NCI-H2171 treated with DMSO at 0.1 percent for 48 hours (cell line): ENCODE measurements at regions not wholly inside any gene's neighbourhood (a gene's known extent, or its start where the extent isn't known, plus 50 kb on each side); places are given as distances from the start of the nearest gene placed in this dataset.

ENCODE experiments used
- DNase-seq: peaks from one replicate; lab custom pipeline; 2025; lab: John Stamatoyannopoulos, UW

- DNase-seq, result no peak
Measured at GRCh38 chr6:11358904-11359830, 126.7 kb upstream of the NEDD9 start.

- no peak for DNase-seq
Measured at GRCh38 chr6:11357285-11357684, 124.8 kb upstream of the NEDD9 start.

- no peak for DNase-seq
Measured at GRCh38 chr6:11356404-11357155, 124.1 kb upstream of the NEDD9 start.

GRCh38 chr6:11353921-11354389 is 121.5 kb upstream of the NEDD9 start:
- DNase-seq, result no peak

- DNase-seq, result no peak
Measured at GRCh38 chr6:11350294-11350693, 117.8 kb upstream of the NEDD9 start.

- DNase-seq, result no peak
Measured at GRCh38 chr6:11349880-11350279, 117.4 kb upstream of the NEDD9 start.

GRCh38 chr6:11346516-11346915 is 114.0 kb upstream of the NEDD9 start:
- no peak for DNase-seq

GRCh38 chr6:11345536-11345935 is 113.1 kb upstream of the NEDD9 start:
- no peak for DNase-seq

- no peak for DNase-seq
Measured at GRCh38 chr6:11343963-11344723, 111.7 kb upstream of the NEDD9 start.

GRCh38 chr6:11341867-11342266 is 109.4 kb upstream of the NEDD9 start:
- no peak for DNase-seq

- no peak for DNase-seq
Measured at GRCh38 chr6:11341303-11341702, 108.8 kb upstream of the NEDD9 start.

- DNase-seq, result no peak
Measured at GRCh38 chr6:11339380-11339779, 106.9 kb upstream of the NEDD9 start.

GRCh38 chr6:11337306-11337705 is 104.8 kb upstream of the NEDD9 start:
- no peak for DNase-seq

GRCh38 chr6:11335826-11336225 is 103.4 kb upstream of the NEDD9 start:
- DNase-seq, result no peak

GRCh38 chr6:11333132-11333849 is 100.8 kb upstream of the NEDD9 start:
- no peak for DNase-seq

GRCh38 chr6:11332463-11332862 is 100.0 kb upstream of the NEDD9 start:
- DNase-seq, result no peak

- no peak for DNase-seq
Measured at GRCh38 chr6:11331111-11331510, 98.6 kb upstream of the NEDD9 start.

- no peak for DNase-seq
Measured at GRCh38 chr6:11330413-11330760, 97.9 kb upstream of the NEDD9 start.

GRCh38 chr6:11329726-11330412 is 97.4 kb upstream of the NEDD9 start:
- DNase-seq, result no peak

GRCh38 chr6:11328613-11329247 is 96.3 kb upstream of the NEDD9 start:
- DNase-seq, result no peak

GRCh38 chr6:11327961-11328360 is 95.5 kb upstream of the NEDD9 start:
- no peak for DNase-seq
